ENCODE measurements at regions not wholly inside any gene's neighbourhood (a gene's known extent, or its start where the extent isn't known, plus 50 kb on each side); places are given as distances from the start of the nearest gene placed in this dataset.

DNA sequence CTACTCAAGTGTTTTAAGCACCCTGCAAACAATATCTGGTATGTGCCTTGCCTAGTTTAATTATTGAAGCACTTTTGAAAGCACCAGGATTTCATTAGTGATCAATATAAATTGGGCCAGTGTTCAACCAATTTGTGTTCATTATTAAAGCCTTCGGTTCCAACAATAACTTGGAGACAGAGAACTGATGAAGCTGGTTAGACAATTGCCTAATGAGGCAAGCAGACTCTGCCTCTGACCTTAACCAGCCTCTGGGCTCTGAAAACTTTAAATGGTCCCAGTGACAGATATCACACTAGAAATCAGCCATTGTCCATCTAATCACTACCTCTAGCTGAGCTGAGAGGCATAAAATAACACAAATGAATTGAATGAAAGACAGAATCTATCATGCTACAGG, 139.9 kb upstream of the CNTN6 start:
- TF ChIP-seq CTCF (IDR thresholded peaks at IDR 0.05) (no peak), EP300 (IDR thresholded peaks at IDR 0.05) (no peak)
